ENCODE measurements at regions not wholly inside any gene's neighbourhood (a gene's known extent, or its start where the extent isn't known, plus 50 kb on each side); places are given as distances from the start of the nearest gene placed in this dataset.

GRCh38 chr4:32374206-32374605 lies 1654.0 kb downstream of the PCDH7 start:
- DNase-seq, result no peak

GRCh38 chr4:32393806-32394205 lies 1673.6 kb downstream of the PCDH7 start:
- DNase-seq, result no peak

- no peak for DNase-seq
These were observed 1674.1 kb downstream of the PCDH7 start for GRCh38 chr4:32394255-32394654.

GRCh38 chr4:32396507-32397070 lies 1676.4 kb downstream of the PCDH7 start:
- no peak for DNase-seq

- no peak for DNase-seq
These were observed 1680.7 kb downstream of the PCDH7 start for GRCh38 chr4:32400870-32401269.

- no peak for DNase-seq
These were observed 1697.0 kb downstream of the PCDH7 start for GRCh38 chr4:32417113-32417704.

- no peak for DNase-seq
These were observed 1703.1 kb downstream of the PCDH7 start for GRCh38 chr4:32423267-32423666.

- DNase-seq, result no peak
These were observed 1705.1 kb downstream of the PCDH7 start for GRCh38 chr4:32425243-32425642.

GRCh38 chr4:32427566-32427965 lies 1707.4 kb downstream of the PCDH7 start:
- no peak for DNase-seq

- DNase-seq, result no peak
These were observed 1709.0 kb downstream of the PCDH7 start for GRCh38 chr4:32429151-32429550.

GRCh38 chr4:32435308-32435707 lies 1715.1 kb downstream of the PCDH7 start:
- DNase-seq, result no peak

- DNase-seq, result no peak
These were observed 1716.6 kb downstream of the PCDH7 start for GRCh38 chr4:32436816-32437215.

- DNase-seq, result no peak
These were observed 1720.2 kb downstream of the PCDH7 start for GRCh38 chr4:32440391-32440790.

- no peak for DNase-seq
These were observed 1734.3 kb downstream of the PCDH7 start for GRCh38 chr4:32454482-32454881.

- DNase-seq, result no peak
These were observed 1735.1 kb downstream of the PCDH7 start for GRCh38 chr4:32455231-32455630.

GRCh38 chr4:32460972-32461371 lies 1740.8 kb downstream of the PCDH7 start:
- no peak for DNase-seq

GRCh38 chr4:32462944-32463343 lies 1742.8 kb downstream of the PCDH7 start:
- no peak for DNase-seq

GRCh38 chr4:32470087-32470585 lies 1750.0 kb downstream of the PCDH7 start:
- no peak for DNase-seq

- no peak for DNase-seq
These were observed 1752.7 kb downstream of the PCDH7 start for GRCh38 chr4:32472918-32473317.

GRCh38 chr4:32475710-32476109 lies 1755.5 kb downstream of the PCDH7 start:
- no peak for DNase-seq

- no peak for DNase-seq
These were observed 1757.3 kb downstream of the PCDH7 start for GRCh38 chr4:32477518-32477917.

- no peak for DNase-seq
These were observed 1765.8 kb downstream of the PCDH7 start for GRCh38 chr4:32485956-32486355.

- no peak for DNase-seq
These were observed 1768.5 kb downstream of the PCDH7 start for GRCh38 chr4:32488690-32489089.

- DNase-seq, result no peak
These were observed 1779.0 kb downstream of the PCDH7 start for GRCh38 chr4:32499171-32499570.

GRCh38 chr4:32503241-32503640 lies 1783.1 kb downstream of the PCDH7 start:
- no peak for DNase-seq
